ENCODE measurements at regions not wholly inside any gene's neighbourhood (a gene's known extent, or its start where the extent isn't known, plus 50 kb on each side); places are given as distances from the start of the nearest gene placed in this dataset.

GRCh38 chr12:19718401-19718800 lies 279.1 kb downstream of the AEBP2 start:
- Histone ChIP-seq H3K9me3 (ENCODE audit: control insufficient read depth, insufficient read depth, low read depth, low read length) (no peaks in the 10 kb centered on the region), H3K4me1 (ENCODE audit: control insufficient read depth, insufficient read depth, low read length) (no peaks in the 10 kb centered on the region), H3K27ac (ENCODE audit: low read length) (no peak overlapping the region), H3K36me3 (ENCODE audit: control insufficient read depth, insufficient read depth, low read length) (no peaks in the 10 kb centered on the region), H3K27me3 (ENCODE audit: control insufficient read depth, insufficient read depth, low read length) (no peaks in the 10 kb centered on the region), H3K4me3 (ENCODE audit: low read depth in 2 of 2, low read length in 2 of 2) (no peak overlapping the region)
- intact Hi-C loops (cut with micrococcal nuclease; ENCODE audit: unreplicated experiment) (no loop called here), in situ Hi-C loops (cut with HindIII; ENCODE audit: low pct_unique_long_range_greater_than_20kb, low sequenced_read_pairs) (no loop called here)
- DNase-seq (ENCODE audit: low read depth, low spot score) = no peak
- BruUV-seq (replicated peaks) = no TSS peak
- ChIA-PET POLR2A (no interaction called here), CTCF (no interaction called here)
- ATAC-seq = no peak
- no peak for TF ChIP-seq CTCF (IDR thresholded peaks at IDR 0.05)
- TF ChIP-seq TCF7L2 (IDR thresholded peaks at IDR 0.05; ENCODE audit: low read depth, low read length) = no peak
- TF ChIP-seq REST (IDR thresholded peaks at IDR 0.05; ENCODE audit: insufficient read depth in 1 of 2, low read depth in 2 of 2, low read length in 1 of 2) = no peak
- no peak for TF ChIP-seq POLR2AphosphoS5 (IDR thresholded peaks at IDR 0.05; ENCODE audit: low read depth, low read length)
- no peak for TF ChIP-seq SIN3A (IDR thresholded peaks at IDR 0.05; ENCODE audit: borderline replicate concordance, insufficient read depth, low read depth, low read length)

GRCh38 chr12:19719672-19720071 lies 280.4 kb downstream of the AEBP2 start:
- Histone ChIP-seq H3K36me3 (ENCODE audit: control insufficient read depth, insufficient read depth, low read length) (no peaks in the 10 kb centered on the region), H3K4me1 (ENCODE audit: control insufficient read depth, insufficient read depth, low read length) (no peaks in the 10 kb centered on the region), H3K4me3 (ENCODE audit: low read depth in 2 of 2, low read length in 2 of 2) (no peak overlapping the region), H3K27me3 (ENCODE audit: control insufficient read depth, insufficient read depth, low read length) (no peaks in the 10 kb centered on the region), H3K27ac (ENCODE audit: low read length) (no peak overlapping the region), H3K9me3 (ENCODE audit: control insufficient read depth, insufficient read depth, low read depth, low read length) (no peaks in the 10 kb centered on the region)
- DNase-seq (ENCODE audit: low read depth, low spot score) (no peak), ATAC-seq (no peak)
- in situ Hi-C loops (cut with HindIII; ENCODE audit: low pct_unique_long_range_greater_than_20kb, low sequenced_read_pairs) = no loop called here
- POLR2A ChIA-PET = no interaction called here
- CTCF ChIA-PET = no interaction called here
- BruUV-seq (replicated peaks) = no TSS peak
- intact Hi-C loops (cut with micrococcal nuclease; ENCODE audit: unreplicated experiment) = no loop called here
- TF ChIP-seq CTCF (IDR thresholded peaks at IDR 0.05) (no peak), POLR2AphosphoS5 (IDR thresholded peaks at IDR 0.05; ENCODE audit: low read depth, low read length) (no peak), SIN3A (IDR thresholded peaks at IDR 0.05; ENCODE audit: borderline replicate concordance, insufficient read depth, low read depth, low read length) (no peak), TCF7L2 (IDR thresholded peaks at IDR 0.05; ENCODE audit: low read depth, low read length) (no peak)
